Stimulated activated memory B cell treated with anti-CD40 and anti-IgM and Interleukin-4, amounts not matched to agents 10 μg/mL and 1 μg/mL and 100 μg/mL, for 72 hours (primary cell): ENCODE measurements at regions not wholly inside any gene's neighbourhood (a gene's known extent, or its start where the extent isn't known, plus 50 kb on each side); places are given as distances from the start of the nearest gene placed in this dataset.
"Not testable (repeated sequence)": the region's sequence is repeated elsewhere in the genome, so short reads cannot be mapped to it uniquely, and the experiment has no call there.

Experiments used
- ATAC-seq: fragments of 150-1000 bp; cut with Tn5 transposase; 2 replicates; pipeline ENCODE4 v1.10.0; 2021
- H3K27ac Mint-ChIP-seq: one replicate; pipeline ENCODE4 v1.8.0; 2022; ENCODE audit warnings: mild to moderate bottlenecking, mixed read lengths
- H3K27me3 Mint-ChIP-seq: one replicate; pipeline ENCODE4 v1.8.0; 2022; ENCODE audit warnings: mixed read lengths
- H3K36me3 Mint-ChIP-seq: one replicate; pipeline ENCODE4 v1.8.0; 2022; ENCODE audit warnings: mixed read lengths
- H3K4me1 Mint-ChIP-seq: one replicate; pipeline ENCODE4 v1.8.0; 2022; ENCODE audit warnings: mixed read lengths
- H3K4me3 Mint-ChIP-seq: one replicate; pipeline ENCODE4 v1.8.0; 2022; ENCODE audit warnings: mild to moderate bottlenecking, moderate library complexity, mixed read lengths
- H3K9me3 Mint-ChIP-seq: one replicate; pipeline ENCODE4 v1.8.0; 2022; ENCODE audit warnings: mixed read lengths

DNA sequence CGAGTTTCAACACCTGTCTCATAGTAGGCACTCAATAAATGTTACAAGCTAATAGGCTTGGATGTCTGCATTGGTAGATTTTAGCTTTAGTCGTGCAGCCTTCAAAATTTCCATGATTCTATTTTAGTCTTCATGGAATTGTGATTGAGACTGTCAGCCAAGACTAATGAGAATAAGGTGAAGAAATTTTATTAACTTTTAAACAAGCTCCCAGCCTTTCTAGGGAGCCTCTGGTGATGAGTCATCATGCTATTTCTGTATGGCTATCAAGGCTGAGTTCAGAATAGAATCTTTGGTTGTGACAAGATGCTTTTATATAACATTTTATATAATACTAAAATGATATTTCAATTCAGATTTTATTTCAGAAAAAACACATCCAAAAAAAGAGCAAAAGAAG, 685.8 kb downstream of the GABRG1 start:
- no peaks in the 10 kb centered on the region for H3K36me3 Mint-ChIP-seq

DNA sequence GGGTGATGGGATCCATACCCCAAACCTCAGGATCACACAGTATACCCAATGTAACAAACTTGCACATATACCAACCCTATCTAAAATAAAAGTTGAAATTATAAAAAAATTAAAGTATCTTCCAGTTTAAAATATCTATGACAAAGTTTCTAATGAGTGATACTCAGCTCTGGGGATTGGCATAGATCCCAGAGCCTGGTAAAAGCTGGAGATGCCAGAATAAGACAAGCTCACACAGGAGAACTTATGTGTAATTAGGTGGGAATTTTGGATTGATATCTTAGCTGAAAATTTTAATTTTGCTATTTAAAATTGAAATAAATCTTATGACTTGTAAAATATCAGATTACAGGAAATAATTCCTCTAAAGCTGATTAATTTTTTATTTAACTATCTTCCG, 686.5 kb downstream of the GABRG1 start:
- H3K9me3 Mint-ChIP-seq = no peaks in the 10 kb centered on the region
- H3K4me3 Mint-ChIP-seq = no peak overlapping the region
- no peaks in the 10 kb centered on the region for H3K36me3 Mint-ChIP-seq
- no peak for ATAC-seq
- H3K4me1 Mint-ChIP-seq = no peaks in the 10 kb centered on the region
- H3K27ac Mint-ChIP-seq = no peak overlapping the region
- H3K27me3 Mint-ChIP-seq = no peaks in the 10 kb centered on the region

More for the DNA sequence above, 685.8 kb downstream of the GABRG1 start:
- Mint-ChIP-seq H3K4me3 (no peak overlapping the region), H3K27me3 (no peaks in the 10 kb centered on the region), H3K9me3 (no peaks in the 10 kb centered on the region), H3K4me1 (no peaks in the 10 kb centered on the region), H3K27ac (no peak overlapping the region)
- no peak for ATAC-seq

DNA sequence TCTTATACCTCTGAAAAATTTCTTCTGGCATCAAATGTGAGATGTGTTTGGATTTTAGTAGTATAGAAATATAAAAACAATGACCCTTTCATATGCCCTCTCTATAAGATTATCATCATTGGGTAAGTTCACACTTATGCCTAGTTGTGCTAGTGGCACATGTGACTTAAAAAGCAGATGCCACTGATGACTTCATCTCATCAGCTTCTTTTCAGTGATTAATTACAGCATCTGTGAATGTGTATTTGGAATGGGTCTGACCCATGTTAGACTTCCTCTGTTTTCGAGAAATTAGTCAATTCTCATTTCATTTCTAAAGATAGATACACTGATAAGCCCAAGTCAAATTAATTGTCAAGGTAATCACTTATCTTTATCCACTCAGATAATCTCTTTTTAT, 698.7 kb downstream of the GABRG1 start:
- Mint-ChIP-seq H3K36me3 (no peaks in the 10 kb centered on the region), H3K4me1 (no peaks in the 10 kb centered on the region), H3K27ac (no peak overlapping the region), H3K9me3 (peaks cover 12% of the 10 kb centered on the region), H3K4me3 (no peak overlapping the region), H3K27me3 (no peaks in the 10 kb centered on the region)
- ATAC-seq = no peak

DNA sequence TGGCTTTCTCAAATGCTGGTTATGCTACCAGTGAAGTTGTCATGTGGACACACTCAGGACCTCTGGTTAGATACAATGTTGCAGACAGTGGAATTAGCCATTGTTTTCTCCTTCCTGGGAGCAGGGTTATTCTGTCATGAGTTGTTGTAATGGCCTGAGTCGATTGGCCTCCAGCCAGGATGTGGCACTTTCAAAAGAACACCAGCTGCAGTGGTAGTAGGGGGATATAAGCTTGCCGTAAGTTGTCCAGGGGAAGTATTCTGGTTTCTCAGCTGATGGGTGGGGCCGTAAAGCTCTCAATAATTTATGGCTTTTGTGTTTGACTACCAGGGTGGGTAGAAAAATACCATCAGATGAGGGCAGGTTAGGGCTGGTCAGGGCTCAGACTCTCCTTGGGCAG, 697.5 kb upstream of the GNPDA2 start:
- H3K27me3 Mint-ChIP-seq = no peaks in the 10 kb centered on the region
- H3K9me3 Mint-ChIP-seq = peaks cover 12% of the 10 kb centered on the region
- no peak overlapping the region for H3K4me3 Mint-ChIP-seq
- ATAC-seq = no peak
- no peak overlapping the region for H3K27ac Mint-ChIP-seq
- no peaks in the 10 kb centered on the region for H3K4me1 Mint-ChIP-seq
- no peaks in the 10 kb centered on the region for H3K36me3 Mint-ChIP-seq

DNA sequence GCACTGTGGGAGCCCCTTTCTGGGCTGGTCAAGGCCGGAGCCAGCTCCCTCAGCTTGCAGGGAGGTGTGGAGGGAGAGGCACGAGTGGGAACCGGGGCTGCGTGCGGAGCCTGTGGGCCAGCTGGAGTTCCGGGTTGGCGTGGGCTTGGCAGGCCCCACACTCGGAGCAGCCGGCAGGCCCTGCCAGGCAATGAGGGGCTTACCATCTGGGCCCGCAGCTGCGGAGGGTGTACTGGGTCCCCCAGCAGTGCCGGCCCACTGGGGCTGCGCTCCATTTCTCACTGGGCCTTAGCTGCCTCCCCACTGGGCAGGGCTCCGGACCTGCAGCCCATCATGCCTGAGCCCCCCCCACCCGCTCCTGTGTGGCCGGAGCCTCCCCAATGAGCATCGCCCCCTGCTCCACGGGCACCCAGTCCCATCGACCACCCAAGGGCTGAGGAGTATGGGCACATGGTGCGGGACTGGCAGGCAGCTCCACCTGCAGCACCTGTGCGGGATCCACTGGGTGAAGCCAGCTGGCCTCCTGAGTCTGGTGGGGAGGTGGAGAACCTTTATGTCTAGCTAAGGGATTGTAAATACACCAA, 693.8 kb upstream of the GNPDA2 start:
- not testable (repeated sequence) for H3K27ac Mint-ChIP-seq, ATAC-seq, H3K36me3 Mint-ChIP-seq, H3K4me3 Mint-ChIP-seq, H3K4me1 Mint-ChIP-seq, H3K27me3 Mint-ChIP-seq
- peaks cover 12% of the 10 kb centered on the region for H3K9me3 Mint-ChIP-seq

DNA sequence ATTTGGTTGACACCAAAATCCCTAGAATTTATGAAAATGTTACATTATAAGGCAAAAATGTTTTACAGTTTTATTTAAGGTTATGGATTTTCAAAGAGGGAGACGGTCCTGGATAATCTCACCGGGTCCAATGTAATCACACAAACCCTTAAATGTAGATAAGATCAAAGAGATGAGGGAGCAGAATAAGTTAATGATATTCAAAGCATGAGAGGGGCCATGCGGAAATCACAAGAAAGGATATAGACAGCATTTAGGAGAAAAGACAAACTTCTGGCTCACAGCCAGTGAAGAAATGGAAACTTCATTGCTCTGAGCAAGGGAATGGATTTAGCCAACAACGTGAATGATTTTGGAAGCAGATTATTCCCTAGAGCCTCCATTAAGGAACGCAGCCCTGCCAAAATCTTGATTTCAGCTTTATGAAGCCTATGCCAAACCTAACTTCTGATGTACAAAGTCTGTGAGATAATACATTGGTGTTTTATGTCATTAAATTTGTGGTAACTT, 684.4 kb upstream of the GNPDA2 start:
- no peak overlapping the region for H3K4me3 Mint-ChIP-seq
- no peaks in the 10 kb centered on the region for H3K9me3 Mint-ChIP-seq
- H3K27me3 Mint-ChIP-seq = no peaks in the 10 kb centered on the region
- H3K36me3 Mint-ChIP-seq = no peaks in the 10 kb centered on the region
- ATAC-seq = no peak
- H3K27ac Mint-ChIP-seq = no peak overlapping the region
- H3K4me1 Mint-ChIP-seq = no peaks in the 10 kb centered on the region

DNA sequence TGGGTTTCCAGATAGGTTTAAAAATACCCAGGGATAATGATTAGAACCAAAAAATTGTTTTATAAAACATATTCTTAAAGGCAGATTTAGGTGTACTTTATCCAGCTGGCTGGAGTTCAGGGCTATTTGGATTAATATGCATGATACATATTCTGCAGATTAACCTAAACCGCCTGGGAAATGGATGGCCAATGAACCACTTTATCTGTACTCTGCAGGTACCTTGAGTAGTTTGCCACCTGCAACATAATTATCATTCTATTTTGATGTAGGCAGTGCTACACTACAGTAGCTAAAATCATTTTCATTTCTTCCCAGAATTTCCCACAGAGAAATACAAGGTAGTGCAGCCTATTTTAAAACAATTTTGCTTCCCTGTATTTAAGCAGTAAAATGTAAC, 683.2 kb upstream of the GNPDA2 start:
- H3K9me3 Mint-ChIP-seq = peaks cover 3% of the 10 kb centered on the region
- H3K36me3 Mint-ChIP-seq = no peaks in the 10 kb centered on the region
- no peak overlapping the region for H3K4me3 Mint-ChIP-seq
- no peaks in the 10 kb centered on the region for H3K4me1 Mint-ChIP-seq
- no peak overlapping the region for H3K27ac Mint-ChIP-seq
- no peak for ATAC-seq
- H3K27me3 Mint-ChIP-seq = no peaks in the 10 kb centered on the region

DNA sequence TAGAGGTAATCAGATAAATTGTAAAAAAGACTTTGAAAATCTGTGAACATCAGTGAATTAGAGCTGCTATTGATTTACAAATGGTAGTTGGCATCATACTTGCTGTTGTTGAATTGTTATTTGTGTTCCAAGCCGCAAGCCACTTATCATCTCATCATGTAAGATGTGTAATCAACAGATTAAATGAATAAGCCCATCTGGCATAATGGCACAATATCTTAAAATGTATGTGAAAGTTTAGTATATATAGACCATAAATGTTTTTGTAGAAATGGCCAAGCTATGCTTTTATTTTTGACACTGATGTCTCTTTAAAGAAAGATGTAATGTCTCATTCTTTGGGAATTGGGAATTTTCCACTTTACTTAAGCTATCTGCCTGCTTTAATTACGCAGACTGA, 682.6 kb upstream of the GNPDA2 start:
- H3K36me3 Mint-ChIP-seq = no peaks in the 10 kb centered on the region
- peaks cover 3% of the 10 kb centered on the region for H3K9me3 Mint-ChIP-seq
- no peak overlapping the region for H3K4me3 Mint-ChIP-seq
- no peak for ATAC-seq
- H3K27ac Mint-ChIP-seq = no peak overlapping the region
- H3K4me1 Mint-ChIP-seq = no peaks in the 10 kb centered on the region
- H3K27me3 Mint-ChIP-seq = no peaks in the 10 kb centered on the region

DNA sequence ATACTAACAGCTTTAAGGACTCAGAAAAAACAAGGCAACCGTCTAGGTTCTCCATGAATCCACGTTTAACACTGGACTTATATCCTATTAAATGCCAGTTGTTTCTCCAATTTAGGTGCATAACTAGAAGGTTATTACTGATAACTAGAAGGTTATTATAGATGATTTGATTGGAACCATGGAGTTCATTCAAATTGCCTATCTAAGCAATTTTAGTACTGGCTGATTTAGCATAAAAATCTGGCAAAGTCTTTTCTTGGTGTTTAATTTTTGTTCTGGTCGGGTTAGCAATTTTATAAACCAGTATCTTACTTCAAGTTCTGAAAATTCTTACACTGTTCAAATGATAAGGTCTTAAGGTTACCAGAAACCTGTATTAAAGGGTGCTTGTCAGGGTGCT, 672.8 kb upstream of the GNPDA2 start:
- H3K9me3 Mint-ChIP-seq = peaks cover 3% of the 10 kb centered on the region

DNA sequence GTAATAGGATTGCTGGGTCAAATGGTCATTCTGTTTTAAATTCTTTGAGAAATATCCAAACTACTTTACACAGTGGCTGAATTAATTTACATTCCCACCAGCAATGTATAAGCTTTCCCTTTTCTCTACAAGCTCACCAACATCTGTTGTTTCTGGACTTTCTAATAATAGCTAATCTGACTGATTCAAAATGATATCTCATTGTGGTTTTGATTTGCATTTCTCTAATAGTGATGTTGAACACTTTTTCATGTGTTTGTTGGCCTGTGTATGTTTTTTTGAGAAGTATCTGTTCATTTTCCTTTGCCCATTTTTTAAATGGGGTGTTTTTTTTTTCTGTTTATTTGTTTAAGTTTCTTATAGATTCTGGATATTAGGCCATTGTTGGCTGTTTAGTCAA, 659.0 kb upstream of the GNPDA2 start:
- Mint-ChIP-seq H3K9me3 (peaks cover 8% of the 10 kb centered on the region), H3K4me3 (no peak overlapping the region), H3K36me3 (no peaks in the 10 kb centered on the region), H3K27me3 (no peaks in the 10 kb centered on the region), H3K4me1 (no peaks in the 10 kb centered on the region), H3K27ac (no peak overlapping the region)
- ATAC-seq = no peak

More for the DNA sequence above, 672.8 kb upstream of the GNPDA2 start:
- H3K4me3 Mint-ChIP-seq = no peak overlapping the region
- no peaks in the 10 kb centered on the region for H3K27me3 Mint-ChIP-seq
- no peaks in the 10 kb centered on the region for H3K4me1 Mint-ChIP-seq
- no peak for ATAC-seq
- H3K36me3 Mint-ChIP-seq = no peaks in the 10 kb centered on the region
- H3K27ac Mint-ChIP-seq = no peak overlapping the region

DNA sequence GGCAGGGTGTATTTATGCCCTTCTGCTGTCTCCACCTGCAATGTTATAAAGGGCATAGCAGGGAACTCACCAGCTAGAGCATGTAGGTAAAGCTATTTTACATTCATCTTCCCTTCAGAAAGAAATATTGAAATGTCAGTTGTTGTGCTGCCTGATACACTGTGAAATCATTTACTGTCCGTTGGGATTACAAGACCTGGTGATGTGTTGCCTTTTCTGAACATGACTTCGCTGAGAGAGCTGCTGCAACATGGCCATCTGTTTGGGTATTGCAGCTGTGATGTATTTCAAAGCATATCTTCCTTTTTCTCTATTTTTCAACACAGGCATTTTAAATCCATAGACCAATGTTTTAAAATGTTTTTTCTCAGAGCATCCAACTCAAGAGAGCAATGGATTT, 644.1 kb upstream of the GNPDA2 start:
- no peak for ATAC-seq
- Mint-ChIP-seq H3K4me3 (no peak overlapping the region), H3K27ac (no peak overlapping the region), H3K36me3 (no peaks in the 10 kb centered on the region), H3K4me1 (no peaks in the 10 kb centered on the region), H3K27me3 (no peaks in the 10 kb centered on the region), H3K9me3 (no peaks in the 10 kb centered on the region)

DNA sequence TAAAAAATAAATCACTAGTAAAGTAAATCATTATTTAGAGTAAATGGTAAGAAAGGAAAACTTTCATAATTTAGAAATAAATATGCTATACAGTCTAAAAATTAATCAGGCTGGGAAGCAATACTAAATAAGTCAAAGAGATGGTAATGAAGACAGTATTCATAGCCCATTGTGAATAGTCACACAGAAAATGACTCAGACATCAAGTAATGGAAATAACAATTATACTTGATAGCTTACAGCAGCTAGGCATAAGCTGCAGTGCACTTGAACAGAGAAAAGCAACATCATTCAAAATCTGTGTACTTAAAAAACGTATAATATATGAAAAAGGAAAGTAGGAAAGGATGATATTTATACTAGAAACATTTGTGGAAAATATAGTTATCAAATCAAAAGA, 642.5 kb upstream of the GNPDA2 start:
- no peaks in the 10 kb centered on the region for H3K4me1 Mint-ChIP-seq
- H3K27ac Mint-ChIP-seq = no peak overlapping the region
- no peaks in the 10 kb centered on the region for H3K9me3 Mint-ChIP-seq
- H3K27me3 Mint-ChIP-seq = no peaks in the 10 kb centered on the region
- ATAC-seq = no peak
- H3K4me3 Mint-ChIP-seq = no peak overlapping the region
- H3K36me3 Mint-ChIP-seq = no peaks in the 10 kb centered on the region

DNA sequence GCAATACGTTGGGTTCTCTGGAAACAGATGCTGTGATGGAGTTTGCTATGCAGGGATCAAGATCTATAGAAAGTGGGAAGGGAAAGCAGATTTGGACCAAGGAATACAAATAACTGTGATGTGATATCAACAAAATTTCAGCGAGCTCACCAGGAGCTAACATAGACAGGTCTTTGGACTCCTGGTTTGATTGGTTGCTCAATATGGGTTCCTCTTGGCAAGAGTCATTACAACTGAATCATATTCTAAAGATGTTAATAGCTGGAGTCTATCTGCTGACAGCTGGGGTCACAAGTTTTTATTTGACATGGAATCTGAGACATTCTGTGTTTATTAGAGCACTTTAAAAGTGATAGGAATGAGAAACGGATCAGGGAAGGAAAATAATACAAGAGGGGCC, 637.6 kb upstream of the GNPDA2 start:
- H3K4me3 Mint-ChIP-seq = no peak overlapping the region
- no peak overlapping the region for H3K27ac Mint-ChIP-seq
- H3K9me3 Mint-ChIP-seq = peaks cover 5% of the 10 kb centered on the region
- no peak for ATAC-seq
- H3K27me3 Mint-ChIP-seq = no peaks in the 10 kb centered on the region
- no peaks in the 10 kb centered on the region for H3K36me3 Mint-ChIP-seq
- H3K4me1 Mint-ChIP-seq = no peaks in the 10 kb centered on the region

DNA sequence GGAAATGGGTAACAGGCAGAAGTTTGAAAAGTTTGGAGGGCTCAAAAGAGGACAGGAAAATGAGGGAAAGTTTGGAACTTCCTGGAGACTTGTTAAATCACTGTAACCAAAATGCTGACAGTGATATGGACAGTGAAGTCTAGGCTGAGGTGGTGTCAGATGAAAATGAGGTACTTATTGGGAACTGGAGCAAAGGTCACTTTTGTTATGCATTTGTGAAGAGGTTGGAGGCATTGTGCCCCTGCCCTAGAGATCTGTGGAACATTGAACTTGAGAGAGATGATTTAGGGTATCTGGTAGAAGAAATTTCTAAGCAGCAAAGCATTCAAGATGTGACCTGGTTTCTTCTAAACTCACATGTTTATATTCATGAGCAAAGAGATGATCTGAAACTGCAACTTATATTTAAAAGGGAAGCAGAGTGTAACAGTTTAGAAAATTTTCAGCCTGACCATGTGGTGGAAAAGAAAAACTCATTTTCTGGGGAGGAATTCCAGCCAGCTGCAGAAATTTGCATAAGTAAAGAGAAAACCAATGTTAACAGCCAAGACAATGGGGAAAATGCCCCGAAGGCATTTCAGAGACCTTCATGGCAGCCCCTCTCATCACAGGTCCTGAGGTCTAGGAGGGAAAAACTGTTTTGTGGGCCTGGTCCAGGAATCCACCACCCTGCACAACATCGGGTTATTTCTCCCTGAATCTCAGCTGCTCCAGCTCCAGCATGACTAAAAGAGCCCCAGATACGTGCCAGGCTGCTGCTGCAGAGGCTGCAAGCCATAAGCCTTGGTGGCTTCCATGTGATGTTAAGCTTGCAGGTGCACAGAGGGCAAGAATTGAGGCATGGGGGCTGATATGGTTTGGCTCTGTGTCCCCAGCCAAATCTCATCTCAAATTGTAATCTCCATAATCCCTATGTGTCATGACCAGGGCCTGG, 632.5 kb upstream of the GNPDA2 start:
- Mint-ChIP-seq H3K27ac (no peak overlapping the region), H3K36me3 (no peaks in the 10 kb centered on the region), H3K9me3 (peaks cover 12% of the 10 kb centered on the region), H3K27me3 (no peaks in the 10 kb centered on the region), H3K4me3 (no peak overlapping the region), H3K4me1 (no peaks in the 10 kb centered on the region)
- no peak for ATAC-seq

DNA sequence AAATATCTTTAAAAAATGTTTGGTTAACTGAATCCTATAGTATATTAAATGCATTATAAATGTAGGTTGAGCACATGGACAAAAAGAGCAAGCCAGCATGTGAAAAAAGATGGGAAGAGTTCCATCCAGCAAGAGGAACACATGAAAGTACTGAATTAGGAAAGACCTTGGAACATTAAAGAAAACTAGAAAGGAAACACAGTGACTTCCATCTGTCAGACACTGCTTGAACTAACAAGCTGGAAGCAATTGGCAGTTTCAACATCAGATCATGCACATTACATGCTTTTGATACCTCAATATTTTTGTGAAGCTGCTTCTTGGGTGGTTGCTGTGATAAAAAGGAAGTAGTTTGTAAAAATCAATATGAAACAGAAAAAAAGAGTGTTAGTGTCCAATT, 626.8 kb upstream of the GNPDA2 start:
- ATAC-seq = no peak
- no peak overlapping the region for H3K27ac Mint-ChIP-seq
- H3K4me3 Mint-ChIP-seq = no peak overlapping the region
- H3K27me3 Mint-ChIP-seq = no peaks in the 10 kb centered on the region
- H3K9me3 Mint-ChIP-seq = peaks cover 6% of the 10 kb centered on the region
- no peaks in the 10 kb centered on the region for H3K4me1 Mint-ChIP-seq
- no peaks in the 10 kb centered on the region for H3K36me3 Mint-ChIP-seq

DNA sequence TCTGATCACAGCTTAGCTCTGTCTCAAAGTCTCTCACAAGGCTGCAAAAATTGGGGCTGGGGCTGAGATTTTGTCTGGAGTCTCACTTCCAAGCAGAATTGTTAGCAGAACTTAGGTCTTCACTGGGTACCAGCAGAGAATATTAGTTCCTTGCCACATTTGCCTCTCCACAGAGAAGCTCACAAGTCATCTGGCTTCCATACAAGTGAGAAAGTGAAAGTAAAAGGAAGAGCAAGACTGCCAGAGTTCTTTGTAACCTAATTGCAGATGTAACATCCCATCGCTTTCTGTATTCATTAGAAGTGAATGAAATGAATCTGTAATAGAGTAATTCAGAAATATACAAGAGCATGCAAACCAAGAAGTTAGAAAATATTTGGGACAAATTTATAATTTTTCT, 624.1 kb upstream of the GNPDA2 start:
- ATAC-seq = no peak
- Mint-ChIP-seq H3K27ac (no peak overlapping the region), H3K4me1 (no peaks in the 10 kb centered on the region)

More for the DNA sequence above, 624.1 kb upstream of the GNPDA2 start:
- Mint-ChIP-seq H3K27me3 (no peaks in the 10 kb centered on the region), H3K4me3 (no peak overlapping the region), H3K36me3 (no peaks in the 10 kb centered on the region), H3K9me3 (peaks cover 4% of the 10 kb centered on the region)
